LNCAP (cell line): ENCODE measurements at regions not wholly inside any gene's neighbourhood (a gene's known extent, or its start where the extent isn't known, plus 50 kb on each side); places are given as distances from the start of the nearest gene placed in this dataset.

Source experiments
- TF ChIP-seq, protein P1 (sequence below): fragments of 450-650 bp; IDR thresholded peaks from 2 replicates; pipeline ENCODE4 v1.5.1; 2017; ENCODE audit warnings: mild to moderate bottlenecking

DNA sequence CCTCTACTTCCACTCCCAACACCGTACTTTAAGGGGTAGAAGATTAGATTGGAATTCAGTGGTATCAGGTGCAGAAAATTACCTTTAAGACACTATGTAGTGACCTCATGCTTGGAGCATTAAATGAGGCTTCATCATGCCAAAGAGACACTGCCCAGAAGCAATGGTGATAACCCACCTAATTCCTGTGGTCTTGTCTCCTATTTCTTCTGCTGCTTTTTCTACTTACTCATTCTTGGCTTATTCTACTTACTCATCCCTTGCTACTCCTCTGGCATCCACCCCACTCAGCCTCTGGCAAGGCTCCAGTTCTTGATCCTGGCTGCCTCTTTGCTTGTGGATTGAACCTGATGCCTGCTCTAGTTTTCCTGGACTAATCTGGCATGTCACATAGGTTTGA lies 62.3 kb upstream of the ADAMTS3 start:
- TF ChIP-seq, protein P1, sequence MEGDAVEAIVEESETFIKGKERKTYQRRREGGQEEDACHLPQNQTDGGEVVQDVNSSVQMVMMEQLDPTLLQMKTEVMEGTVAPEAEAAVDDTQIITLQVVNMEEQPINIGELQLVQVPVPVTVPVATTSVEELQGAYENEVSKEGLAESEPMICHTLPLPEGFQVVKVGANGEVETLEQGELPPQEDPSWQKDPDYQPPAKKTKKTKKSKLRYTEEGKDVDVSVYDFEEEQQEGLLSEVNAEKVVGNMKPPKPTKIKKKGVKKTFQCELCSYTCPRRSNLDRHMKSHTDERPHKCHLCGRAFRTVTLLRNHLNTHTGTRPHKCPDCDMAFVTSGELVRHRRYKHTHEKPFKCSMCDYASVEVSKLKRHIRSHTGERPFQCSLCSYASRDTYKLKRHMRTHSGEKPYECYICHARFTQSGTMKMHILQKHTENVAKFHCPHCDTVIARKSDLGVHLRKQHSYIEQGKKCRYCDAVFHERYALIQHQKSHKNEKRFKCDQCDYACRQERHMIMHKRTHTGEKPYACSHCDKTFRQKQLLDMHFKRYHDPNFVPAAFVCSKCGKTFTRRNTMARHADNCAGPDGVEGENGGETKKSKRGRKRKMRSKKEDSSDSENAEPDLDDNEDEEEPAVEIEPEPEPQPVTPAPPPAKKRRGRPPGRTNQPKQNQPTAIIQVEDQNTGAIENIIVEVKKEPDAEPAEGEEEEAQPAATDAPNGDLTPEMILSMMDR = no peak

DNA sequence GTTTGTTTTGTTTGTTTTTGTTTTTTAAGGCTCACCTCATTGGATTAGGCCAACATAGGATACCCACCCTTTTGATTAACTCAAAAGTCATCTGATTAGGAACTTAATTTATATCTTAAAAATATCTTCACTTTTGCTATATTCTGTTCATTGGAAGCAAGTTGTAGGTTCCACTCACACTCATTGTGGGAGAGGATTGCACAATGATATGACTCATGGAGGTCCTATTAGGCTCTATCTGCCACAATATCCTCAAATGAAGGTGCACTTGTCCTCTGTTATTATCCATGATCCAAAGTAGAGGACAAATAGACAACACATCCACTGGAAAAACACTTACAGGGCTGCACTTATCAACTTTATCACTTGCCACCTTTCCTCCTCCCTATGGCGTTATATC lies 60.5 kb upstream of the ADAMTS3 start:
- TF ChIP-seq, protein P1 = no peak

DNA sequence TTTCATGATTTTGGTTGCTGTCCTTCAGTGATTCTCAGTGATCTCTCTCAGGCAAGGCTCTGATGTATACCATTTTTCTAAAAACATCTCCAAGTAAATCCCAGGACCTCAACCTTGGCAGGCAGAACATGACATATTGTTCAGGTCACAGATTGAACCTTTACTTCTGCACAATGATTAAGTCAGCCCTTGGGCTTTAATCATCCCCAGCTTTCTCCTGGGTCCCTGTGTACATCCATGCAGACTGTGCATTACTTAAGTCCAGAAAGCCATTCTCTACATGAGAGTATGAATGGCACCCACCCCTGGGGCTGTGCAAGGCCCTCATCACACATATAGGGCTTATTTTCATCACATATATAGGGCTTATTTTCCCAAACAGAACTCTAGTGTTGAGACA lies 58.7 kb upstream of the ADAMTS3 start:
- TF ChIP-seq, protein P1 = no peak
